ENCODE measurements at regions not wholly inside any gene's neighbourhood (a gene's known extent, or its start where the extent isn't known, plus 50 kb on each side); places are given as distances from the start of the nearest gene placed in this dataset.

DNA sequence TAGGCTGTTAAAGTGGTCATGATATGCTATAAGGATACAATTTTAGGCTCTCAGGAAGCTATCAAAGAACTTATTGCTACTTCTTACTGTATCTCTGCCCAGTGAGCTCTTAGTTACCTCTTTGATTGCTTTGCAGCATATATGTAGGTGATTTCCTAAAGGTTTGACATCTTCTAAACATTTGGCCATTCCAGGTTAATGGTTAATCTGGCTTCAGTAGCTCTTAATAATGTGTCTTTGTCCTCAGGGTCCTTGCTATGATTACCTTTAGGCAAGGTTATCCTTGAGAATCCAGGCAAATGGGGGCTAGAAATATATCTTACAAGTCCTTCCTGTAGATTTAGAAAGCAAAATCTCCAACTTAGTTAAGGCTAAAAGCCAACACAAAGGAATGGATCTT, 575.4 kb downstream of the TFAP2B start:
- DNase-seq: no peak

DNA sequence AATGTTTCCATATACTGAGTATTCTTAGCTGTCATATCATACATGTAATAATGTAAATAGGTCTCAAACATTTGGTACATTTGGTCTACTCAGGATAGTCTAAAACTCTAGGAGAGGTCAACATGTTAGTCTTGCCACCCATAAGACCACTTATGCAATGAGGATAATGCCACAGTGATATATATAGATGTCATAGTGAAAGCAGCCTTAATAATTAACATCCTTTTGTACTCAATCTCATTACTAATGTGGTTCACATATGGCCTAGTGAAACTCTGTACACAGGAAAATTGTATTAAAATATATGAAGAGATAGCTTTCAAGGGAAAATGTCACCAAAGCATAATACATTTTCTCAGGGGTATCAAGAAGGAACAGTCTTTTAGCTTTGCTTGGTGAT, 577.9 kb downstream of the TFAP2B start:
- no peak for DNase-seq

DNA sequence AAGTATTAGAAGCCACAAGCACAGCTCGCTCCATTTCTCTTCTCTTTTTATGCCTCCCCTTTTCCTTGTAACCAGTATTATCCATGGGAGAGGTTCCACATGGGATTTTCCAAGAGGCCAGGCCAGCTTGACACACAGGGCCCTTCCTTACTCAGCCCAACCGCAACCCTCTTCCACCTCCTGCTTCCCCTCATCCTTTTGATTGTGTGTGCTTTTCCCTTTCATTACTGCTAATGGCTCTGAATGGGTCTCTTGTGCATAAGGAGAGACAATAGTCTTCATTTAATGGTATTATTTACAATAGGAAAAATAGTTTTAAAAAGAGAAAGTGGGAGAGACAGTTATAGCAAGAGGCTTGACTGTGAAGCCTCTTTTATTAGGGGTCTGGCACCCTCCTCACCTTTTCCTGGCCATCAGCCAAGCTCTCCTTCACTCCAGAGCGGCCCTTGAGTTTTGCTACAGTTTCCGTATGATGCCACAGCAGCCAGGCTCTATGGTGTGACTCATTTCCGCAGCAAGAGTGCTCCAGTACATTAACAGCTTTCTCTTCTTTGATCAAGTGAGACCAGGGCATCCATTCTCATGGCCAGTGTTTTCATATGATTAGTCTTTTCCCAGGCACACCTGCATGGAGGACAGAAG, 579.5 kb downstream of the TFAP2B start:
- peak in 2 of 3 donors; percentile 5 to 7 for DNase-seq

DNA sequence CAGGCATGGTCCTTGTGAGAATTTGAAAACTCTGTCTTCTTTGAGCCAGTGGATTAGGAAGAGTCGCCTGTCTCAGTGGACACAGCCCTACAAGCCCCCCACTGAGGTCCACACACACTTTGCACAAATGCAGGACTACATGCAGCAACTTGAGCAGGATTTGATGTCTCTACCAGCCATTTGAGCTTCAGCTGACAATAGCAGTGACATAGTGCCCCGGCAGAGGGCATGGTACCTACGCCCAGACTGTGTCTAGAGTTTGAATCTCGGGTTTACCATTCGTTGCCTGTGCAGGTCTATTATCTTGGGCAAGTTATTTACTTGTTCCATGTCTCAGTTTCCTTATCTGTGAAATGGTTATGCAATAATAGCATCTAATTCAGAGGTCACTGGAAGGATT, 580.1 kb downstream of the TFAP2B start:
- DNase-seq: no peak

DNA sequence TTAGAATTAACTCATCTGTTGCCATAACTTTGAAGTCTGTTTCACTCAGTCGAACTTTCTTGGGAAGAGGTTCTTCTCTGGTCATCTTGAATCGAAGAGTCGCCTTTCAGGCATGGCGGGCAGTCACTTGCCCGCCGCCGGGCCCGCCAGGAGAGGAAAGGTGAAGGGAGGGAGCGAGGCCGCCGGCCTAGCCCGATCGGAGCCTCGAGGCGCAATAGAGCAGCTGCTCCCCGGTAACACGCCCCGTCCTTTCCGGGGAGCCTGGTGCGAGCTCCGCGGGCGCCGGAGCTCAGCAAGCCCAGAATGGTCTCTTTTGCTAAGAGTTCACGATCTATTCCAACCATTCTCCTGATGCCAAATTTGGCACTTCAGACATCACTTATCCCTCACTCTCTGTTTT, 591.8 kb downstream of the TFAP2B start:
- no peak for DNase-seq

DNA sequence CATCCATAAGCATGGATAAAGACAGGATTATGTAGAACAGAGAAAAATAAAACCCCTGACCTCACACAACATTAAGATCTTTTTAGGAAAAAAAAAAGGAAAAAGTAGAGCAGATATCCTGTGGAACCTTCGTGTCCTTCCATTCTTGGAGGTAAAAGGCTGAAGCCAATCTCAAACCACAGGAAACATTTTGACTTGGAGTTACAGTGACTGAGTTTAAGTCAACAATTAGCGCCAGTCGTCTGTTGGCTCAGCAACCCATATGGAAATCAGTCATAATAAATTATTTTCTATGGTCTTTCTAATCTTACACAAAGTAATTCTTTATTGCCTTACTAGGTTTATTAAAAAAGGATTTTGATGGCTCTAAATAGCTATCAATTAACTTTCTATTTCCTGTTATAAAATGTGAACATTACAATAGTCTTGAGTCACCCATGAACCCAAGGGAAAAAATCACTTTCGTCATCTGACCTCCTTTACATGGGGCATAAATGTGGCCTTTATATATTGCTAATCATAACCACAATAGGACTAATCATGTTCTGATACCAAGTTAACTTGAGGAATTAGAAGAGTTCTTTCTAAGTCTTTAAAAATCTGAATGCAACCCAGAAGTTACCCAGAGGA, 592.9 kb downstream of the TFAP2B start:
- DNase-seq: no peak

DNA sequence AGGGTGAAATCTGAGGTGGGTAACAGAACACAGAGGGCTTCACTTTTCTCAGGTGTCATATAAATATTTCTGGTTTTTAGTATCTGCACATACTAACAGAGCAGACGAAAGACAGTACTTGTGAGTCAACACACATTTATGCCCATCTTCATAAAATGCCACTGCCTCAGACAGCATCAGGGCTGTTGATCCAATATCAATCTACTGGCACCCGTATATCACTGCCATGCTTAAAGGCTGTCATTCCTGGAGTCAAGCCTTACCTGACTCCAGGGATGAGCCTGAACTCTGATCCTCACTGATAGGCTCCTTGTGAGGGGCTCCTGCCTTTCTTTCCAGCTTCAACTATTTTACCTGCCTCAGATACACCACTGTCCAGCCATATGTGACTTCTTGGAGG, 595.7 kb downstream of the TFAP2B start:
- DNase-seq: no peak

DNA sequence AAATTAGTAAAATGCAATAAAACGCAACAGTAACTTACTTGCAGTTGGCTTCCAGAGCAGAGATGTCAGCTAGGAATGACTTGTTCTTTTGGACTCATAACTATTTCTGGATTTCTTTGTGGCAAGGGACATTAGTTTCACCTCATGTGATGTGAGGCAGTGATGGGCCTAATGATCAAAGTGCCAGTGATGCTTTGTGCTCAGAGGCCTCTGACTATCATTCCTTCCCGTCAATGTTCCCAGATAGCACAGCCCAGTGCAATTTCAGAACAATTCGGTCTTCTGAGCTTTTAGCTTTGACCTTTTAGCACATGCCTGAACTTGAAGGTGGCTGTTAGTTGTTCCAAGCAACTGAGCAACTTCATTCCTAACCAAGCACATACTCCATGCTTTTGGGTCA, 596.8 kb downstream of the TFAP2B start:
- DNase-seq: no peak

DNA sequence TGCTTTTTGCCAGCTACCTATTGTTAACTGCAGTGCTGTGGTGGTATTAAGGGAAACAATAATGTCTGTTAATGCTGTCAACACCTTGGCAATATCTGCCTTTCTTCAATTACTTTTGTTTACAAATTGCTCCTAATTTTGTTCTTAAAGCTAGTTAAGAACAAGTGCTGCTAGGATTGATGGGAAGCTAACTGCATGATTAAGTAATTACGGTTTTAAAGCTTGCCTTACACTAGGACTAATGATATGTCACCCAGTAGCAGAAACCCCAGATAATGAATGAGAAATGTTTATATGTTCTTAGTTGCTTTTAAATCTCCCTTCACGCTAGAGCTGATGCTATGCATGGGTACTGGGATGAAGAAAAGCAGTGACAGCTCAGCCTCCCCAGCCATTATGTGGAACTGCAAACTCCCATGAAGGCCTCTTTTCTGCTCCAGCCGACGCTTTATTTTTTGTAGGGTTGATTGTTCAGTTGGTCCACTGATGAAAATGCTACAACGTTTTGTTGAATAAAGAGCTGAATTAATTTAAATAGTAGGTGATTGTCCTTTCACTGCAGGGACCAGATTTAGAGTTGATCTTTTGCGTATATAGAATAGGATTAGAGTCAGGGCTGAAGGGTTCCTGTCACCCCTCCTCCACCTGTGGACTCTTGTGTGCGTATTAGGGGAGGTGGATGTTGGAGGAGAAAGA, 610.5 kb downstream of the TFAP2B start:
- no peak for DNase-seq

DNA sequence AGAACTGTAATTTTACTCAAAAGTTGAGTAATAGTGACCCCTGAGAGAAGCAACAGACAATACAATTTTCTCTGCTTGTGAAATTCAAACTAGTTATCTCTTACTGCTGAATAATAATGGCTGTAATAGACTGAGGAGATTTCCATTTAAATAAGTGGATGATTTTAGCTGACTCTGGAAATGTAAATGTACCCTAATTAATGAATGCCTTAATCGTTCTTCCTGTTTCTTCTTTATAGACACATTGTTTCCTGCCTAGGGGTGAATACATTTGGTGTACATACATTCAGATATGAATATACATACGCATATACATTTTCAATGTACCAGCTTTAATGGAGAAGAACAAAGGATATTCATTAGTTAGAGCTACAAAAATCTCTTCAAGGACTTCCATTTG, 611.9 kb downstream of the TFAP2B start:
- no peak for DNase-seq

DNA sequence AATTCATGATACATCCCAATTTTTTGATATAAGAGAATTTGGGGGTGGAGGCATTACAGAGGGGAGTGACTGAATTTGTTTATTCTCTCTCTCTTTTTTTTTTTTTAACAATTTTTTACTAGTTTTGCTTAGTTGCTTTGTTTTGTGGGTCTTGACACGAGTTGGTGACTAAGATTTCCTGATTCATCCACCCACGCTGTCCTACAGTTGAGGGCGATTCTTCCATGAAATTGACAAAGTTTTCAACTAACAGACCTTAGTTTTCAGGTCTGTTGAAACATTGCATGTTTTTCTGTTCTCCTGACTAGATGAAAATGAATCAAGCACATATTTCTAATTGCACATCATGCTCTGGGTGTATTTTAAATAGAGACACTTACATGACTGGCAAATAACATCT, 613.8 kb downstream of the TFAP2B start:
- DNase-seq: no peak

DNA sequence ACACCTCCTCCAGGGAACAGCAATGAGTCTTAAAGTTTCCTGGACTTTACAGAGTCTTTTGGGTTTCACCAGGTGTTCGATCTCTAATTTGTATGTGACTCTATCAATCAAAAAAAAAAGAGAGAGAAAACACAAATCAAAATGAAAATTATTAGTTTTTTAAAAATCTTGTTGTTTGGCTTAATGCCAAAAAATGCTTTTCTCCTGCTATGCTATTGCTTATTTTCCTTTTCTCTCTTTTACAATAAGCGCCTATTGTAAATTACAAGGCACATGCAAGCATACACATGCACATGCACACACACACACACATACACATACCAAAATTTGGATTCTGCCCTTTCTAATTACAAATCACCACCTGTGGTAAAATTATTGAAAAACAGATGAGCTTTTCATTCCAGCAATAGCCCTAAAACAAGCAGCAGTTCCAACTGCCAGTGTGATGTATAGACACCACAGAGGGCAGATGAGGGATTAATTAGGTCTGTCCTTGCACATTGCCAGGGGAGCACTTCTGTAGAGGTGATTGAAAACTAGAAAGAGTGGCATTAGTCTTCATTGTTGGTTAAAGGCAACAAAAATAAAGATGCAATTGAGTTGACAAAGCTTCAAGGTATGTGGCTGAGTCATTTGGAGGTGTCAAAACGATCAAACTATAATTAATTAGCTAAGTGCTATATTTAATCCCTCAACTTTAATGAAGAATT, 631.7 kb downstream of the TFAP2B start:
- DNase-seq: no peak

DNA sequence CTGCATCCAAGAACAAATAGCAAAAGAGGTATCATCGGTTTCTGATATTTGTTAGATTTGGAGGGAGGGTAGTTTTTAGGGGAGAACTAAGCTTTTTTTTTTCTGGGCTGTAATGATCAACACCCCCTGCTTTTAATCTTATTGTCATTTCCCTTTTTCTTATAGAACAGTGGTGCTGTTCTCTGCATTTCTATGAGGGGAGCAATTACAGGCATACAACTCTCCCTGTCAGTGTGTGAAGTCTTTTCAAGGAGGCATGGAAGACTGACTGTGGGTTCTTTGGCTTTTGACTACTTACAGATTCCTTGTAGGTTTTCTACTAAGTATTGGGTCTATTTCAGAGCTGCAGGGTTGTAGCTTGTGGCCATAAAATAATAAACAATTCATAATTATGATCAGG, 632.3 kb downstream of the TFAP2B start:
- no peak for DNase-seq

DNA sequence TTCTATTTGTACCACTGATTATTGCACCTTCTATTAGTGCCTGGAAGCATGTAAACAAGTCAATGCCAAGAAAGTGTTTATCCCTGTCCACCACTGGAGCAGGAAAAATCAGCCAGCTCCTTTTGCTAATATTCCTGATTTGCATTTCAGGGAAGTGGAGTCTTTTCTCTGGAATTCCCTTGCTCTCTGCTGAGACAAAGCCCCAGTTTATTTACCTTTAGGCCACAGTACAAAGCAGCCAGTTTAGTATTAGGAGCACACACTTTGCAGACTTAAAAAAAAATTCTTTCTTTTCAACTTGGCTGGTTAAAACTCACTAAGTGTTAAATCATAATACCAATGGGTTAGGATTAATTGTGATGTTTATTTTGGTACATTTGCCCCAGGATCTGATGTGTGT, 631.1 kb downstream of the PKHD1 start:
- no peak for DNase-seq

DNA sequence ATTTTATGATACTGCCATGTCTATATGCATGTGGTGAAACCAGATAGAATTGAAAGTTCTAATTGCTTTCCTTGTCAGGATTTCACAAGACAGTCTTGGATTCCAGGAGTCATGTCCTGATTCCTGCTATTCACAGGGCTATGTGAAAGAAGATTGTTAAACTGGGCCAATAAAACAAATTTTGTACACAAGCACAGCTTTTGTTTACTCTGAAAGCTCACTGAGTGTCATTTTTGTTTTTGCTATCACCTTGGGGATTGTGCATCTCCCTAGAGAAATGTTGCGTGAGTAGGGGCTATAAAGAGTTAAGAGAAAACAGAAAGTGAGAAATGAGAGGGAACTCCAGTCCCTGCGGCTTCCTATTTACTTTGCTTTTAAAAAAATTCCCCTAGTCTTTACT, 627.5 kb downstream of the PKHD1 start:
- DNase-seq: no peak

DNA sequence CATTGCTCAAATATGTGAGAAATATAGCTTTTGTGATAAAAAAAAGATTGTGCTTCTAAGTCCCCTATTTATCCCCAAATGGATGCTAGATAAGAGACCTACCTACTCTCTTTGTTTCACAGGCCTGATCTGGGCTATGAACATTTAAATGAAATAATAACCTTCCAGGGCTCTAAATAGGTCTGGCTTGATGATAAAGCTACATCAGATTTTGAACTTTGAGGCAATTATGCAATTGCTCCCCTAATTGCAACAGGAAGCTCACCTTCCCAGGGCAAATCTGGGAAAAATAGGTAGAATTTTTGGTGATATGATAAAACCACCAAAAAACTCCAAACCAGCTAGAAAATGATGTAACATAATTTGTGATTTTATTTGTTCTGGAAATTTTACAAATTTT, 624.5 kb downstream of the PKHD1 start:
- no peak for DNase-seq

DNA sequence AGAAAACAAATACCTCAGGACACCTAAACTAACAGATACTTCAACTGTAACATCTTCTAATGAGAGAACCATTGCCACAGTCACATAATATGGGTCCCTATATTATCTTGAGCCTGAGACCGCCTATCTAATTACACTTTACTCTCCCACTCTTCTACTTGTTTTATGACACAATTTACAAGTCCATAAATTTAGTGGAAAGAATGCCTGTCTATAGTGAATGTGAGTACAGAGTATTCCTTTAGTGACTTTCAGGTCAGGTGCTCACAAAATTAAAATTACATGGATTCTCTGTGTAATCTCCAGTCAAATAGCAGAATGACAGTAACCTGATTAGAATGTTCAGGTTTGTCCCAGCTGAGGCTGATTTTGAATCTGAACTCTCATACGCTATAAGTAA, 624.1 kb downstream of the PKHD1 start:
- DNase-seq: no peak

DNA sequence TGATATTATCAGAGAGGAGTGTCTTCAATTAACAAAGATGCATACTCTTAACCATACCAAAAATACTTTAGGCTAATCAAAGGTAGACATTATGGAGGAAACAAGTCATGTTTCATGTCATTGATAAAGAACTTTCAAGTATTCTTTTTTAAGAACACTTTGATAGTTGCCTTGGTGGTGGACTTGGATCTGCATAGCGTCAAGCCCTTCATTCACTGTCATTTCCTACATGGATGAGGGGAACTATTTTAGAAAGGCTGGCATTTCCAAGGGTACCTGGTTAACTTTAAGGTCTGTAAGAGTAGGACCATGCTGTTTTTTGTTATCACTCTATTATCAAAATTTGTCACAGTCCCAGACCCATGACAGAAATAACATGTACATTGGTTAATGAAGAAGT, 622.5 kb downstream of the PKHD1 start:
- DNase-seq: no peak

DNA sequence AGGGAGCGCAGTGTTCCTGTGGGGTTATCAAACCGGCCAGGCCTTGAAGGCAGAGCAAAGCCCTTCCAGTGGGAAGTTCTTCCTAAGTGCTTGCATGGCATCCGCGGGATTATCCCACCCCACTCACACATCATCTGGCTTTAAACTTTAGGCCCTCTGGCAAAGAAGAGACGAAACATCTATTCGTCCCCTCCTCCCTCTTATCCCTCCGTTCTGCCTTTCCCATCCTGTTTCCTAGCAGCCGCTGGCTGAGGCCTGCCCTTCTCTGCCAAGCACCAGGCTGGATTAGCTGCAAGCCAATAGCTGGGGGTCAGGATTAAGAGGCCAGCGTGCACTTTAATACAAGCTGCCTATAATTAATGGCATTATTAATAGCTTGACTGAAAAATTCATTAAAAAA, 621.0 kb downstream of the PKHD1 start:
- DNase-seq: no peak

DNA sequence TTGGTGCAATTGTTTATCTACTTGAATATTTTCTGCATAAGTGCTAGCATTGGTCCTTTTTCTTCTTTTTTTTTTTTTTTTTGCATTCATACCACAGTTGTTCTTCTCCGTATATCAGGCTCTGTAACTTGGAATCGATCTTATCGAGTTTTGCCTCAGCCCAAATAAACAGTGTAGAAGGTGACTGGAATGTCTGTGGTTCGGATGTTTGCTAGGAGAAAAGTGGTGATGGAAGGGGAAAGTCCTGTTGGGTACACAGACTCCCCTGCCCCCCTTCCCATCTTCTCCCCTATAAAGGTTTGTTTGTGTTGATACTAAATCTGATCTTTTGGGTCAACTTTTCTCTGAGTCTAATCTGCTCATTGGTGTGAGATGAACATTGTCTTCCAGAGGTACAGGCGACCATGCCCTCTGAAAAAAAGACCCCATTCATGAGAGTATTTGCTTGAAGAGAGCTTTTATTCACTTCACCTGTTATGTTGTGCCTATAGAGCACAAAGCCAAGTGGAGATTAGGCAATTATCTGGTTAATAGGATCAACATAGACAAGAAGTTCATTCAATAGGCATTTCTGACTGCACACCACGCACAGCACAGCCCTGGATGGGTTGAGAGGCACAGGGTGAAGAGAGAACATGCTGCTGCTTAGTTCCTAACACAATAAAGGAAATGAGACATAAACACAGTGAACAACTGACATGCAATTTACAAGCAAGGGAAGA, 620.0 kb downstream of the PKHD1 start:
- peak in 1 of 3 donors; percentile 7 for DNase-seq

DNA sequence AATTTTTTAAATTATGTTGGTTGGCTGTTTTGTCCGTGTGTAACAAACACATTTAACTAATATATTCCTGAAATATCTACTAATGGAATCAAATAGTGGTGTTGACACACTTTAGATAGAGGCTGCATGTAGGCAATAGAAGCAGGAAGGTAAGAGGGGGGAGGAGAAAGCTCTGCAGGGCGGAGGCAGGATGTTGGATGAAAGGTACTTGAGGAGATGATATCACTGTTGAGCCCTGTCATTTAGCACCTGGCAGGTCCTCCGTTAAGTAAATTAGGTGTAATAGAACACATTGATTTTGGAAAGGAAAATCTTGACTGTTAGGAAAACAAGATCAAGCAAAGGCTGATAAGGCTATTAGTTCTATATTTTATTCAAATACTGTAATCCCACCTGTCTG, 618.7 kb downstream of the PKHD1 start:
- DNase-seq: no peak

Data from muscle of back (tissue), 3 donors.